SK-N-SH (cell line): ENCODE measurements at regions not wholly inside any gene's neighbourhood (a gene's known extent, or its start where the extent isn't known, plus 50 kb on each side); places are given as distances from the start of the nearest gene placed in this dataset.
"Not testable (repeated sequence)": the region's sequence is repeated elsewhere in the genome, so short reads cannot be mapped to it uniquely, and the experiment has no call there.

Experiments used
- CTCF ChIP-seq: fragments of 200-600 bp; sonication (generic); IDR thresholded peaks from 2 replicates; pipeline ENCODE4 v1.6.1; 2017; ENCODE audit warnings: antibody characterized with exemption, mild to moderate bottlenecking, moderate library complexity
- EP300 ChIP-seq, 2 experiments: IDR thresholded peaks; 2 replicates each; pipeline versions ENCODE4 v1.4.0 to v1.6.1; 2012; ENCODE audit warnings: borderline replicate concordance in 1 of 2, low read depth in 1 of 2, low read length in 1 of 2
- FOSL2 ChIP-seq: IDR thresholded peaks from 2 replicates; pipeline ENCODE4 v1.4.0; 2012; ENCODE audit warnings: low read depth, mild to moderate bottlenecking, moderate library complexity, borderline replicate concordance
- FOXM1 ChIP-seq: IDR thresholded peaks from 2 replicates; pipeline ENCODE4 v1.4.0; 2012; ENCODE audit warnings: low read depth, mild to moderate bottlenecking
- GABPA ChIP-seq: IDR thresholded peaks from 2 replicates; pipeline ENCODE4 v1.4.0; 2012; ENCODE audit warnings: low read depth, mild to moderate bottlenecking
- JUND ChIP-seq: IDR thresholded peaks from 2 replicates; pipeline ENCODE4 v1.4.0; 2012
- MXI1 ChIP-seq: IDR thresholded peaks from 2 replicates; pipeline ENCODE4 v1.6.1; 2012; ENCODE audit warnings: mild to moderate bottlenecking, low read depth, low read length, improper control_type of control experiment
- NRF1 ChIP-seq: IDR thresholded peaks from 2 replicates; pipeline ENCODE4 v1.6.1; 2012; ENCODE audit warnings: low read depth, mild to moderate bottlenecking, low read length
- POLR2AphosphoS5 ChIP-seq: IDR thresholded peaks from 2 replicates; pipeline ENCODE4 v1.6.1; 2012; ENCODE audit warnings: low read depth, low read length
- TF ChIP-seq, protein P1 (sequence below): fragments of 150-350 bp; IDR thresholded peaks from 2 replicates; pipeline ENCODE4 v1.6.1; 2016; ENCODE audit warnings: mild to moderate bottlenecking, low read depth, low read length
- TF ChIP-seq, protein P2 (sequence below): IDR thresholded peaks from 2 replicates; pipeline ENCODE4 v1.6.1; 2012; ENCODE audit warnings: mild to moderate bottlenecking, low read depth, low read length, moderate library complexity
- TF ChIP-seq, protein P3 (sequence below): fragments of 150-350 bp; IDR thresholded peaks from 2 replicates; pipeline ENCODE4 v1.6.1; 2017; ENCODE audit warnings: antibody characterized with exemption, low read length, low read depth, borderline replicate concordance

DNA sequence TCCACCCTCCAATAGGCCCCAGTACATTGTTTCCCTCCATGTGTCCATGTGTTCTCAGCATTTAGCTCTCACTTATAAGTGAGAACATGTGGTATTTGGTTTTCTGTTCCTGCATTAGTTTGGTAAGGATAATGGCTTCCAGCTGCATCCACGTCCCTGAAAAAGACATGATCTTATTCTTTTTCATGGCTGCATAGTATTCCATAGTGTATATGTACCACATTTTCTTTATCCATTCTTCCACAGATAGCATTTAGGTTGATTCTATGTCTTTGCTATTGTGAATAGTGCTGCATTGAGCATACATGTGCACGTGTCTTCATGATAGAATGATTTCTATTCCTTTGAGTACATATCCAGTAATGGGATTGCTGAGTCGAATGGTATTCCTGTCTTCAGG lies 114.0 kb upstream of the ABCB5 start:
- TF ChIP-seq POLR2AphosphoS5; MXI1; CTCF; EP300 (IDR thresholded peaks at IDR 0.05; ENCODE audit: borderline replicate concordance in 1 of 2, low read depth in 1 of 2, low read length in 1 of 2); NRF1; GABPA; JUND; FOSL2; FOXM1: not testable (repeated sequence)
- TF ChIP-seq, protein P1, sequence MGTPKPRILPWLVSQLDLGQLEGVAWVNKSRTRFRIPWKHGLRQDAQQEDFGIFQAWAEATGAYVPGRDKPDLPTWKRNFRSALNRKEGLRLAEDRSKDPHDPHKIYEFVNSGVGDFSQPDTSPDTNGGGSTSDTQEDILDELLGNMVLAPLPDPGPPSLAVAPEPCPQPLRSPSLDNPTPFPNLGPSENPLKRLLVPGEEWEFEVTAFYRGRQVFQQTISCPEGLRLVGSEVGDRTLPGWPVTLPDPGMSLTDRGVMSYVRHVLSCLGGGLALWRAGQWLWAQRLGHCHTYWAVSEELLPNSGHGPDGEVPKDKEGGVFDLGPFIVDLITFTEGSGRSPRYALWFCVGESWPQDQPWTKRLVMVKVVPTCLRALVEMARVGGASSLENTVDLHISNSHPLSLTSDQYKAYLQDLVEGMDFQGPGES = not testable (repeated sequence)
- TF ChIP-seq, protein P2, sequence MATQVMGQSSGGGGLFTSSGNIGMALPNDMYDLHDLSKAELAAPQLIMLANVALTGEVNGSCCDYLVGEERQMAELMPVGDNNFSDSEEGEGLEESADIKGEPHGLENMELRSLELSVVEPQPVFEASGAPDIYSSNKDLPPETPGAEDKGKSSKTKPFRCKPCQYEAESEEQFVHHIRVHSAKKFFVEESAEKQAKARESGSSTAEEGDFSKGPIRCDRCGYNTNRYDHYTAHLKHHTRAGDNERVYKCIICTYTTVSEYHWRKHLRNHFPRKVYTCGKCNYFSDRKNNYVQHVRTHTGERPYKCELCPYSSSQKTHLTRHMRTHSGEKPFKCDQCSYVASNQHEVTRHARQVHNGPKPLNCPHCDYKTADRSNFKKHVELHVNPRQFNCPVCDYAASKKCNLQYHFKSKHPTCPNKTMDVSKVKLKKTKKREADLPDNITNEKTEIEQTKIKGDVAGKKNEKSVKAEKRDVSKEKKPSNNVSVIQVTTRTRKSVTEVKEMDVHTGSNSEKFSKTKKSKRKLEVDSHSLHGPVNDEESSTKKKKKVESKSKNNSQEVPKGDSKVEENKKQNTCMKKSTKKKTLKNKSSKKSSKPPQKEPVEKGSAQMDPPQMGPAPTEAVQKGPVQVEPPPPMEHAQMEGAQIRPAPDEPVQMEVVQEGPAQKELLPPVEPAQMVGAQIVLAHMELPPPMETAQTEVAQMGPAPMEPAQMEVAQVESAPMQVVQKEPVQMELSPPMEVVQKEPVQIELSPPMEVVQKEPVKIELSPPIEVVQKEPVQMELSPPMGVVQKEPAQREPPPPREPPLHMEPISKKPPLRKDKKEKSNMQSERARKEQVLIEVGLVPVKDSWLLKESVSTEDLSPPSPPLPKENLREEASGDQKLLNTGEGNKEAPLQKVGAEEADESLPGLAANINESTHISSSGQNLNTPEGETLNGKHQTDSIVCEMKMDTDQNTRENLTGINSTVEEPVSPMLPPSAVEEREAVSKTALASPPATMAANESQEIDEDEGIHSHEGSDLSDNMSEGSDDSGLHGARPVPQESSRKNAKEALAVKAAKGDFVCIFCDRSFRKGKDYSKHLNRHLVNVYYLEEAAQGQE = not testable (repeated sequence)
- TF ChIP-seq, protein P3, sequence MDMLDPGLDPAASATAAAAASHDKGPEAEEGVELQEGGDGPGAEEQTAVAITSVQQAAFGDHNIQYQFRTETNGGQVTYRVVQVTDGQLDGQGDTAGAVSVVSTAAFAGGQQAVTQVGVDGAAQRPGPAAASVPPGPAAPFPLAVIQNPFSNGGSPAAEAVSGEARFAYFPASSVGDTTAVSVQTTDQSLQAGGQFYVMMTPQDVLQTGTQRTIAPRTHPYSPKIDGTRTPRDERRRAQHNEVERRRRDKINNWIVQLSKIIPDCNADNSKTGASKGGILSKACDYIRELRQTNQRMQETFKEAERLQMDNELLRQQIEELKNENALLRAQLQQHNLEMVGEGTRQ = not testable (repeated sequence)
